HG03460 (cell line): ENCODE measurements at regions not wholly inside any gene's neighbourhood (a gene's known extent, or its start where the extent isn't known, plus 50 kb on each side); places are given as distances from the start of the nearest gene placed in this dataset.
"Not testable (repeated sequence)": the region's sequence is repeated elsewhere in the genome, so short reads cannot be mapped to it uniquely, and the experiment has no call there.

ENCODE experiments used
- ATAC-seq: cut with Tn5 transposase; IDR thresholded peaks from one replicate; pipeline ENCODE4 v1.9.1; 2021; ENCODE audit not compliant: unreplicated experiment

- ATAC-seq = no peak
Measured at GRCh38 chr4:38330321-38330720, 333.7 kb upstream of the KLF3 start.

- no peak for ATAC-seq
Measured at GRCh38 chr4:38330936-38331335, 333.1 kb upstream of the KLF3 start.

- no peak for ATAC-seq
Measured at GRCh38 chr4:38332699-38333098, 331.3 kb upstream of the KLF3 start.

- ATAC-seq = no peak
Measured at GRCh38 chr4:38333219-38333618, 330.8 kb upstream of the KLF3 start.

GRCh38 chr4:38334791-38335190 is 329.2 kb upstream of the KLF3 start:
- ATAC-seq = no peak

- not testable (repeated sequence) for ATAC-seq
Measured at GRCh38 chr4:38338939-38339338, 325.1 kb upstream of the KLF3 start.

GRCh38 chr4:38343608-38344007 is 320.4 kb upstream of the KLF3 start:
- ATAC-seq = no peak

GRCh38 chr4:38344929-38345328 is 319.1 kb upstream of the KLF3 start:
- ATAC-seq = no peak

- ATAC-seq = no peak
Measured at GRCh38 chr4:38347251-38347650, 316.7 kb upstream of the KLF3 start.

GRCh38 chr4:38354421-38354820 is 309.6 kb upstream of the KLF3 start:
- ATAC-seq = no peak

GRCh38 chr4:38354872-38355271 is 309.1 kb upstream of the KLF3 start:
- no peak for ATAC-seq

GRCh38 chr4:38356686-38357085 is 307.3 kb upstream of the KLF3 start:
- ATAC-seq = no peak

- ATAC-seq = no peak
Measured at GRCh38 chr4:38357546-38357945, 306.5 kb upstream of the KLF3 start.

- no peak for ATAC-seq
Measured at GRCh38 chr4:38359113-38359512, 304.9 kb upstream of the KLF3 start.

GRCh38 chr4:38360201-38360600 is 303.8 kb upstream of the KLF3 start:
- no peak for ATAC-seq

GRCh38 chr4:38364383-38364963 is 299.5 kb upstream of the KLF3 start:
- ATAC-seq = no peak

- no peak for ATAC-seq
Measured at GRCh38 chr4:38365261-38365660, 298.7 kb upstream of the KLF3 start.

GRCh38 chr4:38365748-38366310 is 298.2 kb upstream of the KLF3 start:
- no peak for ATAC-seq

GRCh38 chr4:38366456-38366855 is 297.5 kb upstream of the KLF3 start:
- ATAC-seq = no peak

GRCh38 chr4:38366997-38367396 is 297.0 kb upstream of the KLF3 start:
- no peak for ATAC-seq

GRCh38 chr4:38367642-38368174 is 296.3 kb upstream of the KLF3 start:
- ATAC-seq = no peak

GRCh38 chr4:38368613-38369012 is 295.4 kb upstream of the KLF3 start:
- ATAC-seq = no peak

- no peak for ATAC-seq
Measured at GRCh38 chr4:38371391-38371851, 292.6 kb upstream of the KLF3 start.
